ENCODE measurements at regions not wholly inside any gene's neighbourhood (a gene's known extent, or its start where the extent isn't known, plus 50 kb on each side); places are given as distances from the start of the nearest gene placed in this dataset.

GRCh38 chr13:55567721-55568625 lies 1572.7 kb upstream of the PRR20A start:
- TF ChIP-seq CTCF (conservative IDR thresholded peaks at IDR 0.05; ENCODE audit: low read depth, low read length) = no peak
- TF ChIP-seq EZH2 (IDR thresholded peaks at IDR 0.05; ENCODE audit: low read length, unreplicated experiment) = no peak

All from PC-3 (cell line).